H1 (cell line): ENCODE measurements at regions not wholly inside any gene's neighbourhood (a gene's known extent, or its start where the extent isn't known, plus 50 kb on each side); places are given as distances from the start of the nearest gene placed in this dataset.

Experiments used
- CTCF ChIP-seq, 3 experiments: IDR thresholded peaks; 1 replicate in 2 of 3; 2 replicates in 1 of 3; pipeline versions ENCODE4 v1.5.1 to v1.6.1; 2011; ENCODE audit warnings: low read length in 3 of 3, mild to moderate bottlenecking in 3 of 3, inconsistent platforms in 2 of 3, low read depth in 1 of 3, moderate library complexity in 1 of 3; ENCODE audit not compliant: insufficient read depth in 1 of 3; ENCODE audit errors: control extremely low read depth in 1 of 3

- TF ChIP-seq CTCF (IDR thresholded peaks at IDR 0.05; ENCODE audit: control extremely low read depth in 1 of 3, insufficient read depth in 1 of 3, low read depth in 1 of 3, low read length in 3 of 3), result peak in 2 of 3 experiments; percentile 43 to 62; a peak in 2 of 4 replicates
- TF ChIP-seq, all 59 proteins: peak for 2
Measured at GRCh38 chr2:23199115-23199918, 185.7 kb upstream of the KLHL29 start (continued).
